Natural killer cell (primary cell): ENCODE measurements at regions not wholly inside any gene's neighbourhood (a gene's known extent, or its start where the extent isn't known, plus 50 kb on each side); places are given as distances from the start of the nearest gene placed in this dataset.

ENCODE experiments used
- ATAC-seq, 3 donors: fragments of 150-1000 bp in 2 of 3; fragments of 200-7000 bp in 1 of 3; cut with Tn5 transposase; 1 replicate in 1 of 3; 2 replicates in 2 of 3; pipeline ENCODE4 v1.10.0; 2021; ENCODE audit warnings: mild to moderate bottlenecking in 2 of 3, moderate library complexity in 2 of 3
- DNase-seq, 2 donors: peaks; one replicate each; pipeline versions ENCODE4 v3.0.0 to v3.0.0-alpha.2; 2013 to 2021; ENCODE audit warnings: mixed read lengths in 1 of 2
- H3K27ac ChIP-seq: one replicate; pipeline ENCODE4 v1.5.1; 2013; ENCODE audit warnings: mild to moderate bottlenecking, low read length
- H3K27me3 ChIP-seq: one replicate; pipeline ENCODE4 v1.6.1; 2013; ENCODE audit warnings: low read length; ENCODE audit not compliant: control insufficient read depth, insufficient read depth
- H3K36me3 ChIP-seq: one replicate; pipeline ENCODE4 v1.6.1; 2013; ENCODE audit warnings: low read length; ENCODE audit not compliant: control insufficient read depth, insufficient read depth
- H3K4me1 ChIP-seq: one replicate; pipeline ENCODE4 v1.6.1; 2013; ENCODE audit warnings: low read length; ENCODE audit not compliant: control insufficient read depth, insufficient read depth
- H3K4me3 ChIP-seq: one replicate; pipeline ENCODE4 v1.5.1; 2013; ENCODE audit warnings: low read length
- H3K9me3 ChIP-seq: one replicate; pipeline ENCODE4 v1.6.1; 2013; ENCODE audit warnings: low read length; ENCODE audit not compliant: control insufficient read depth, insufficient read depth
- H3K27ac Mint-ChIP-seq, 2 donors: one replicate each; pipeline ENCODE4 v1.8.0; 2022; ENCODE audit warnings: mild to moderate bottlenecking in 2 of 2, mixed read lengths in 2 of 2, moderate library complexity in 1 of 2
- H3K27me3 Mint-ChIP-seq, 2 donors: one replicate each; pipeline ENCODE4 v1.8.0; 2022; ENCODE audit warnings: low read depth in 2 of 2, mixed read lengths in 2 of 2
- H3K36me3 Mint-ChIP-seq: one replicate; pipeline ENCODE4 v1.8.0; 2022; ENCODE audit warnings: mixed read lengths
- H3K4me1 Mint-ChIP-seq, 2 donors: one replicate each; pipeline ENCODE4 v1.8.0; 2022; ENCODE audit warnings: mixed read lengths in 2 of 2
- H3K4me3 Mint-ChIP-seq: one replicate; pipeline ENCODE4 v1.8.0; 2022; ENCODE audit warnings: mild to moderate bottlenecking, moderate library complexity, mixed read lengths
- H3K9me3 Mint-ChIP-seq, 2 donors: one replicate each; pipeline ENCODE4 v1.8.0; 2022; ENCODE audit warnings: mixed read lengths in 2 of 2
- WGBS: methylation state at CpG from one replicate; pipeline ENCODE4 v1.1.7; 2013; ENCODE audit warnings: missing lambda C conversion rate; ENCODE audit not compliant: insufficient coverage; 5-methylcytosine and 5-hydroxymethylcytosine counted together
- intact Hi-C: fragments of 100-400 bp; cut with micrococcal nuclease; formaldehyde crosslinking; loops from one replicate; pipeline ENCODE4 v1.14.2; 2022
- TF ChIP-seq, protein P1 (sequence below): fragments of 200-600 bp; IDR thresholded peaks from one replicate; pipeline ENCODE4 v1.8.0; 2022; ENCODE audit warnings: antibody characterized with exemption

DNA sequence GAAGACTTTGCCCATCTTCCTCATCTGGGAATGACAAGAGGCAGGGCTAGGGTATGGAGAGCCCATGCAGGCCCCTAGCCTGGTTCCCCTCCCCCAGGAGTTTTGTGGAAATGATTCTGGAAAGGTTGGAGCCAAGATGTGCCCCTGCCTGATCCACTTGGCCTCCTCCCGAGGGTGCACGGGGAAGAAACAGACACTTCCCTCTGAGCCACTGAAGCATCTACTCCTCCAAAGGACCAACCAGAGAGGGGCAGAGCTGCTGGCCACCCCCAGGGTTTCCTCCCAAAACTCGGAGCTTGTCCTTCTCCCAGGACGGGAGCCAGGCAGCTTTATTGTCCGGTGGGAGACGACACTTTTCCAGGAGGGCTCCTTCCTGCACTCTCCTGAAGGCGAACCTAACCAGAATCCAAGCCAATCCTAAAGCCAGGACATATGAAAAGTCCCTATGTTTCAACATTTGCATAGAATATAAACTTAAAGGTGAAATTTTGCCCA lies 149.2 kb upstream of the COPS8 start:
- Histone ChIP-seq H3K9me3 (no peaks in the 10 kb centered on the region), H3K27me3 (no peaks in the 10 kb centered on the region), H3K27ac (no peak overlapping the region), H3K36me3 (no peaks in the 10 kb centered on the region), H3K4me1 (no peaks in the 10 kb centered on the region), H3K4me3 (no peak overlapping the region)
- TF ChIP-seq, protein P1, sequence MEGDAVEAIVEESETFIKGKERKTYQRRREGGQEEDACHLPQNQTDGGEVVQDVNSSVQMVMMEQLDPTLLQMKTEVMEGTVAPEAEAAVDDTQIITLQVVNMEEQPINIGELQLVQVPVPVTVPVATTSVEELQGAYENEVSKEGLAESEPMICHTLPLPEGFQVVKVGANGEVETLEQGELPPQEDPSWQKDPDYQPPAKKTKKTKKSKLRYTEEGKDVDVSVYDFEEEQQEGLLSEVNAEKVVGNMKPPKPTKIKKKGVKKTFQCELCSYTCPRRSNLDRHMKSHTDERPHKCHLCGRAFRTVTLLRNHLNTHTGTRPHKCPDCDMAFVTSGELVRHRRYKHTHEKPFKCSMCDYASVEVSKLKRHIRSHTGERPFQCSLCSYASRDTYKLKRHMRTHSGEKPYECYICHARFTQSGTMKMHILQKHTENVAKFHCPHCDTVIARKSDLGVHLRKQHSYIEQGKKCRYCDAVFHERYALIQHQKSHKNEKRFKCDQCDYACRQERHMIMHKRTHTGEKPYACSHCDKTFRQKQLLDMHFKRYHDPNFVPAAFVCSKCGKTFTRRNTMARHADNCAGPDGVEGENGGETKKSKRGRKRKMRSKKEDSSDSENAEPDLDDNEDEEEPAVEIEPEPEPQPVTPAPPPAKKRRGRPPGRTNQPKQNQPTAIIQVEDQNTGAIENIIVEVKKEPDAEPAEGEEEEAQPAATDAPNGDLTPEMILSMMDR, result no peak
- no peak for ATAC-seq
- Mint-ChIP-seq H3K27me3 (peaks cover 19 to 21% of the 10 kb centered on the region in 2 donors), H3K9me3 (no peaks in the 10 kb centered on the region), H3K36me3 (no peaks in the 10 kb centered on the region), H3K4me3 (no peak overlapping the region), H3K27ac (no peak overlapping the region), H3K4me1 (no peaks in the 10 kb centered on the region)
- 81% methylated on average over 7 of the region's 7 CpGs for WGBS
- DNase-seq, result no peak
- intact Hi-C loops, result no loop called here

GRCh38 chr2:236938126-236938525 lies 147.6 kb upstream of the COPS8 start:
- intact Hi-C loops, result no loop called here
- no peak overlapping the region for H3K4me3 Mint-ChIP-seq
- no peak overlapping the region for H3K27ac ChIP-seq
- ATAC-seq, result no peak
- H3K4me1 ChIP-seq, result no peaks in the 10 kb centered on the region
- no peaks in the 10 kb centered on the region for H3K36me3 ChIP-seq
- no peak for DNase-seq
- no peaks in the 10 kb centered on the region for H3K27me3 ChIP-seq
- no peak overlapping the region for H3K4me3 ChIP-seq
- no peaks in the 10 kb centered on the region for H3K9me3 ChIP-seq
- WGBS, result 62% methylated on average over 3 of the region's 3 CpGs
- H3K9me3 Mint-ChIP-seq, result no peaks in the 10 kb centered on the region
- TF ChIP-seq, protein P1, result no peak
- no peaks in the 10 kb centered on the region for H3K36me3 Mint-ChIP-seq
- no peak overlapping the region for H3K27ac Mint-ChIP-seq
- no peaks in the 10 kb centered on the region for H3K4me1 Mint-ChIP-seq
- H3K27me3 Mint-ChIP-seq, result peaks cover 6 to 8% of the 10 kb centered on the region in 2 donors

GRCh38 chr2:236939271-236939670 lies 146.4 kb upstream of the COPS8 start:
- DNase-seq (no peak), ATAC-seq (no peak)
- TF ChIP-seq, protein P1, result no peak
- Histone ChIP-seq H3K36me3 (no peaks in the 10 kb centered on the region), H3K4me3 (no peak overlapping the region), H3K4me1 (no peaks in the 10 kb centered on the region), H3K9me3 (no peaks in the 10 kb centered on the region), H3K27ac (no peak overlapping the region), H3K27me3 (no peaks in the 10 kb centered on the region)
- WGBS, result 93% methylated on average over 2 of the region's 2 CpGs
- Mint-ChIP-seq H3K36me3 (no peaks in the 10 kb centered on the region), H3K4me3 (no peak overlapping the region), H3K4me1 (no peaks in the 10 kb centered on the region), H3K27ac (no peak overlapping the region), H3K27me3 (peaks cover 13 to 15% of the 10 kb centered on the region in 2 donors), H3K9me3 (no peaks in the 10 kb centered on the region)
- intact Hi-C loops, result no loop called here

- 70% methylated on average over 11 of the region's 11 CpGs for WGBS
- Mint-ChIP-seq H3K36me3 (no peaks in the 10 kb centered on the region), H3K27me3 (peaks cover 12 to 17% of the 10 kb centered on the region in 2 donors), H3K27ac (no peak overlapping the region), H3K4me3 (no peak overlapping the region), H3K4me1 (no peaks in the 10 kb centered on the region), H3K9me3 (no peaks in the 10 kb centered on the region)
- Histone ChIP-seq H3K4me1 (no peaks in the 10 kb centered on the region), H3K27me3 (no peaks in the 10 kb centered on the region), H3K36me3 (no peaks in the 10 kb centered on the region), H3K9me3 (no peaks in the 10 kb centered on the region), H3K27ac (no peak overlapping the region), H3K4me3 (no peak overlapping the region)
- intact Hi-C loops, result no loop called here
- TF ChIP-seq, protein P1, result no peak
- ATAC-seq, result no peak
- DNase-seq, result no peak
Measured at GRCh38 chr2:236939721-236940231, 145.9 kb upstream of the COPS8 start.
